ENCODE measurements at regions not wholly inside any gene's neighbourhood (a gene's known extent, or its start where the extent isn't known, plus 50 kb on each side); places are given as distances from the start of the nearest gene placed in this dataset.

GRCh38 chr4:24211856-24212255 is 322.0 kb upstream of the PPARGC1A start (continued):
- TF ChIP-seq HDAC2 (IDR thresholded peaks at IDR 0.05) (no peak), FOSL2 (IDR thresholded peaks at IDR 0.05) (no peak), FOSL2 (CRISPR knock-in tag; IDR thresholded peaks at IDR 0.05) (no peak)

GRCh38 chr4:24210332-24210902 is 320.6 kb upstream of the PPARGC1A start:
- no peaks in the 10 kb centered on the region for H3K9me3 ChIP-seq
- 10% methylated on average over 10 of the region's 10 CpGs for WGBS (ENCODE audit: missing lambda C conversion rate)
- peak overlapping the region; percentile 78 for H3K27ac ChIP-seq
- CTCF ChIA-PET: no interaction called here
- H3K4me2 ChIP-seq: peak overlapping the region; percentile 52
- ATAC-seq (peak; percentile 80 to 97), FAIRE-seq (no peak), DNase-seq (ENCODE audit: low read depth in 1 of 2, low spot score in 1 of 2) (peak; percentile 5 to 62)
- no peak overlapping the region for H3K4me3 ChIP-seq
- POLR2A ChIA-PET: no interaction called here
- TF ChIP-seq BCL3 (IDR thresholded peaks at IDR 0.05): peak; percentile 85; the same call in 2 of the 3 replicates
- peak; percentile 90 for TF ChIP-seq HES2 (IDR thresholded peaks at IDR 0.05)
- no peak for TF ChIP-seq POLR2AphosphoS2 (conservative IDR thresholded peaks at IDR 0.05; ENCODE audit: low read length)
- TF ChIP-seq SREBF2 (IDR thresholded peaks at IDR 0.05): no peak
- TF ChIP-seq RAD21 (conservative IDR thresholded peaks at IDR 0.05 in 1 of 2, IDR thresholded peaks at IDR 0.05 in 1 of 2): peak in 1 of 2 experiments; percentile 41; a peak in 1 of 5 replicates
- no peak for TF ChIP-seq PBX3 (IDR thresholded peaks at IDR 0.05)
- TF ChIP-seq JUNB (IDR thresholded peaks at IDR 0.05): peak; percentile 87
- TF ChIP-seq KDM5A (IDR thresholded peaks at IDR 0.05): no peak
- TF ChIP-seq JUN (IDR thresholded peaks at IDR 0.05): peak; percentile 76 to 82; a peak in 4 of 5 replicates
- TF ChIP-seq CEBPB (IDR thresholded peaks at IDR 0.05): peak; percentile 68 to 95
- no peak for TF ChIP-seq MAX (IDR thresholded peaks at IDR 0.05)
- no peak for TF ChIP-seq HOXB5 (CRISPR knock-in tag; IDR thresholded peaks at IDR 0.05)
- TF ChIP-seq TFCP2L1 (CRISPR knock-in tag; IDR thresholded peaks at IDR 0.05): no peak
- no peak for TF ChIP-seq RARB (CRISPR knock-in tag; IDR thresholded peaks at IDR 0.05)
- peak; percentile 43 for TF ChIP-seq MAFK (IDR thresholded peaks at IDR 0.05; ENCODE audit: partially characterized antibody)
- no peak for TF ChIP-seq E2F6 (IDR thresholded peaks at IDR 0.05; ENCODE audit: borderline replicate concordance, low read depth)
- peak; percentile 88 to 92; a peak in 4 of 5 replicates for TF ChIP-seq EP300 (IDR thresholded peaks at IDR 0.05)
- peak; percentile 53 for TF ChIP-seq GATA3 (IDR thresholded peaks at IDR 0.05; ENCODE audit: borderline replicate concordance)
- TF ChIP-seq ZSCAN20 (CRISPR knock-in tag; IDR thresholded peaks at IDR 0.05): no peak
- no peak for TF ChIP-seq KDM1A (IDR thresholded peaks at IDR 0.05; ENCODE audit: low read depth)
- TF ChIP-seq RFX5 (IDR thresholded peaks at IDR 0.05): no peak
- TF ChIP-seq ATOH8 (CRISPR knock-in tag; IDR thresholded peaks at IDR 0.05; ENCODE audit: low read depth): no peak
- TF ChIP-seq NFE2L2 (conservative IDR thresholded peaks at IDR 0.05; ENCODE audit: low read length): no peak
- no peak; the same call in 1 of the 2 replicates for TF ChIP-seq FOSL2 (IDR thresholded peaks at IDR 0.05)
- TF ChIP-seq FOSL2 (CRISPR knock-in tag; IDR thresholded peaks at IDR 0.05): peak; percentile 42
- no peak for TF ChIP-seq FOXS1 (CRISPR knock-in tag; IDR thresholded peaks at IDR 0.05)
- TF ChIP-seq ZNF302 (CRISPR knock-in tag; IDR thresholded peaks at IDR 0.05): no peak
- peaks cover 15% of the 10 kb centered on the region for H3K4me1 ChIP-seq

All from A549 (cell line).